Muscle layer of duodenum (tissue), 2 donors: ENCODE measurements at regions not wholly inside any gene's neighbourhood (a gene's known extent, or its start where the extent isn't known, plus 50 kb on each side); places are given as distances from the start of the nearest gene placed in this dataset.

ENCODE experiments used
- H3K27ac ChIP-seq: one replicate; pipeline ENCODE4 v1.7.0; 2013; ENCODE audit warnings: mild to moderate bottlenecking, low read length
- H3K27me3 ChIP-seq: one replicate; pipeline ENCODE4 v1.7.0; 2013; ENCODE audit warnings: low read depth, mild to moderate bottlenecking, control low read depth, low read length
- H3K36me3 ChIP-seq, 2 donors: one replicate each; pipeline ENCODE4 v1.7.0; 2013; ENCODE audit warnings: low read length in 2 of 2, control low read depth in 1 of 2, mild to moderate bottlenecking in 1 of 2; ENCODE audit not compliant: insufficient read depth in 2 of 2, control insufficient read depth in 1 of 2
- H3K4me1 ChIP-seq, 2 donors: one replicate each; pipeline ENCODE4 v1.7.0; 2013; ENCODE audit warnings: low read length in 2 of 2, mild to moderate bottlenecking in 2 of 2, control low read depth in 1 of 2, moderate library complexity in 1 of 2; ENCODE audit not compliant: insufficient read depth in 2 of 2, control insufficient read depth in 1 of 2
- H3K4me3 ChIP-seq, 2 donors: one replicate each; pipeline ENCODE4 v1.7.0; 2013; ENCODE audit warnings: low read length in 2 of 2, low read depth in 1 of 2, mild to moderate bottlenecking in 1 of 2
- H3K9me3 ChIP-seq, 2 donors: one replicate each; pipeline ENCODE4 v1.7.0; 2013; ENCODE audit warnings: low read length in 2 of 2, control low read depth in 1 of 2, mild to moderate bottlenecking in 1 of 2; ENCODE audit not compliant: control insufficient read depth in 1 of 2
- donor health status: healthy.

DNA sequence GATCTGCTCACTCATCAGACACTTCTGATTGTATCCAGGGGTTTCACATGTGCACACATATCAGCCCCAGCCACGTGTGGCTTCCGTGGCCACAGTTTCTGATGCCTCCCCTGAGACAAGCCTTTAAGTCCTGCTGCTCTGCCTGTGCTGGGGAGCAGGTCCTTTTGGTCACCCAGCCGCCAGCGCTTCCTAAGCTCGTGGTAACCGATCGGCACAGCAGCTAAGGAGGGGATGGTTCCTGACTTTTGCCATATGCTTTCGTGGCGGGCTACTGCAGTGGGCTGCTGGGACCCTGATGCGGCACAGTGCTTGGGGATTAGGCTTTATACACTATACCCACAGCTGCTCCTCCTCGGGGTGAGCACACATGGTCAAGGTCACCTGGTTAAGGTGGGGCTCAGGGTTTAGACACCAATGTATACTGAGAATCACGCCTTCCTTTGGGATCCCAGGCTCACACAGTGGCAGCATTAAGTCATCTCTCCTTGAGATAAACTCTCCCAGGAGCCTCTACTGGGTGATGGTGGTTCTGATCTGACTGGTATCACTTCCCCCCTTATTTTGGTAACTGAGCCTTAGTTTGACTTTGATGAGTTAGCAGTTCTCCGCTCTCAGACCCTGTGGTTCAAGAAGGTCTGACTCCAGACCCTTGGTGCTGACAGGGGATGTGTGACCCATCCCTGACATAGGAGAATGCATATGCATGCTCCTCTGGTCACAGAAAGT, 85.9 kb upstream of the KCNG1 start:
- Histone ChIP-seq H3K4me3 (no peak overlapping the region), H3K27ac (no peak overlapping the region), H3K4me1 (no peaks in the 10 kb centered on the region), H3K9me3 (no peaks in the 10 kb centered on the region), H3K36me3 (no peaks in the 10 kb centered on the region), H3K27me3 (no peaks in the 10 kb centered on the region)

DNA sequence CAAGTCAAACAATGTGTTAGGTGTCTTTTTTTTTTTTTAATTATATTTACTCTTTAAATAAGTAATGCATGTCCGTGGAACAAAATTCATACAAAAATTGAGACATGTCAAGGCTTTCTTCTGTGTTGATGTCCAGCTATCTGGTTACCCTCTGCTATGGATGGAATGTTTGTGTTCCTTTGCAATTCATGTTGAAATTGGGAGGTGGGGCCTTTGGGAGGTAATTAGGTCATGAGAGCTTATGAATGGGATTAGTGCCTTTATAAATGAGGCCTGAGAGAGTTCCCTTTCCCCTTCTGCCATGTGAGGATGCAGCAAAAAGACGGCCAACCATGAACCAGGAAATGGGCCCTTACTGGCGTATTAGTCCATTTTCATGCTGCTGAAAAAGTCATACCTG, 83.1 kb upstream of the KCNG1 start:
- H3K27me3 ChIP-seq: no peaks in the 10 kb centered on the region

DNA sequence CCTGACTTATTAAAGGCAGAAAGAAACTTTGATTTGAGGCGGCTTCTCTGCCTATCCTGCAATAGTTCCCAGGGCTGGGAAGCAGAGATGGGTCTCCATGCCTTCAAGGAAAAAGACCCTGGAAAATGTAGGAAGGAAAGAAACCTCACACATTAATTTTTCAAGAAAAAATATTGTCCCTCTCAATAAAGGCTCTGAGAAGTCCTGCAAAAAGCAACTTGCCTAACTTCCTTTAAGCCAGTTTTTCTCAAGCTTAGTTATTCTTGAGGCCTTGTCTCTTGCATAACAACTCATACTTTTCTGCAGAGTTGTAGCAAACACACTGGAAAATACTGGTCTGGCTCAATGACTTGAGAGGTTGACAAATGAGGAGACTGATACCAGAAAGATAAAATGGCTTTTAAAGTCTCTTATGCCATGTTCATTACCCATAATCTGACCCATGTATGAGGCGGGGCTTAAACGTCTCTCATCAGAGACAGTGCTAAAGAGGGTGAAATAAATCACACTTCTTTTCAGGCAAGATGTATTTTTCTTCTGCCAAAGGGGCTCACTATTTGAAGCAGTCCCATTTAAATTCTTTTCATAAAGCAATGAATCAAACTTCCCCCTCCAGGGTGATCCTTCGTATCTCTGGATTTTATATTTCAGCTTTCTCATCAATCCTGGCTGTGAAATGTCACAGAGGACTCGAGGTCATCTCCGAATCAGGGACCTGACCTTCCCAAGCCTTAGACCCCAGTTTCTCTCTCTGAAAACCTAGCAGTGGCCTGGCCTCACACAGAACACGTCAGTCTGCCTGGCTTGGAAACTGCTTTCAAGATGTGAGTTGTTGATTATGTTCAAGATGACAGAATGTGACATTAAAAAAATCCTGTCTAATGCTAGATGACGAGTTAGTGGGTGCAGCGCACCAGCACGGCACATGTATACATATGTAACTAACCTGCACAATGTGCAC, 82.3 kb upstream of the KCNG1 start:
- H3K27me3 ChIP-seq: no peaks in the 10 kb centered on the region
- H3K4me3 ChIP-seq: no peak overlapping the region
- H3K4me1 ChIP-seq: no peaks in the 10 kb centered on the region
- no peaks in the 10 kb centered on the region for H3K36me3 ChIP-seq
- H3K27ac ChIP-seq: no peak overlapping the region
- no peaks in the 10 kb centered on the region for H3K9me3 ChIP-seq

More for the DNA sequence above, 83.1 kb upstream of the KCNG1 start:
- no peak overlapping the region for H3K4me3 ChIP-seq
- H3K27ac ChIP-seq: no peak overlapping the region
- no peaks in the 10 kb centered on the region for H3K4me1 ChIP-seq
- H3K9me3 ChIP-seq: no peaks in the 10 kb centered on the region
- H3K36me3 ChIP-seq: no peaks in the 10 kb centered on the region

DNA sequence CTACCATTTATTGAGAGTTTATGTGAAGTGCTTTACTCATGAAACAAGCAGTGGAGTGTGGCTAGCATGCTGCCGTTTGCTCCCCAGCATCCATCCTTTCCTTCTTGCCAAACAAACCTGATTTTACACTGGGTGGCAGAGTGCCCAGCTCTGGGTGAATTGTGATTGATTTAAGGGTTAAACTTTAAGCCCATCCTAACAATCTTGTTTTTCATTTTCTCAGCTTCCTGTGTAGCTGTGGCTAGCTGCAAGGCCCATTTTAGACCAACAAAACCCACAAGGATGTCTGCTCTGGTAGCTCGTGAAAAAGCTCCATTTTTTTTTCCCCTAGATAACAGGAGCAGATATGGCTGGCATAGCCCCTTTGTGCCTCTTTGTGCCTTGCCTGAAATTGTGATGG, 77.7 kb upstream of the KCNG1 start:
- H3K4me3 ChIP-seq: no peak overlapping the region
- no peak overlapping the region for H3K27ac ChIP-seq
- H3K9me3 ChIP-seq: no peaks in the 10 kb centered on the region
- H3K36me3 ChIP-seq: no peaks in the 10 kb centered on the region
- no peaks in the 10 kb centered on the region for H3K4me1 ChIP-seq
- H3K27me3 ChIP-seq: no peaks in the 10 kb centered on the region

DNA sequence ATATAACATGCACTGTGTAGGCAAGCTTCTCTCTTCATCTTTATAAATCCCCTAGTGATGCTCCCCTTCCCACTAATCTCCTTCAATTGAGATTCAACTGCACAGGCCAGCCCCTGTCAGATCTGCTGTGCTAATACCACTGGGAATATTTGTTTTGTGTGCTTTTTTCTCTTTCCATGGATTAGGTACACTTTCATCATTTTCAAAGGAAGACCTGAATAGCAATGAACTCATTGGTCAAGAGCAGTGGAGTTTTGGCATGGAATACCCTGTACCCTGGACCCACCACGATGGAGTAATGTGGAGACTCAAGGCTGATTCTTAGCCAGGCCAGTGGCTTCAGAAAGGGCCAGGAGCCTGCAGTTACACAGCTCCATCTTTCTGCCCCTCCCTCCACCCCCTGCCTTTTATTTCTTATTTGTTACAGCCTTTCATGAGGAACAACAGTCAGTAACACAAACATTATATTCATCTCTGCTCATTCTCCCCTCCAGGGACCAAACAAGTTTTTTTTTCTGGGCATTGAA, 75.4 kb upstream of the KCNG1 start:
- H3K4me1 ChIP-seq: no peaks in the 10 kb centered on the region
- H3K27me3 ChIP-seq: no peaks in the 10 kb centered on the region
- H3K9me3 ChIP-seq: no peaks in the 10 kb centered on the region
- H3K4me3 ChIP-seq: no peak overlapping the region
- no peaks in the 10 kb centered on the region for H3K36me3 ChIP-seq
- H3K27ac ChIP-seq: no peak overlapping the region

DNA sequence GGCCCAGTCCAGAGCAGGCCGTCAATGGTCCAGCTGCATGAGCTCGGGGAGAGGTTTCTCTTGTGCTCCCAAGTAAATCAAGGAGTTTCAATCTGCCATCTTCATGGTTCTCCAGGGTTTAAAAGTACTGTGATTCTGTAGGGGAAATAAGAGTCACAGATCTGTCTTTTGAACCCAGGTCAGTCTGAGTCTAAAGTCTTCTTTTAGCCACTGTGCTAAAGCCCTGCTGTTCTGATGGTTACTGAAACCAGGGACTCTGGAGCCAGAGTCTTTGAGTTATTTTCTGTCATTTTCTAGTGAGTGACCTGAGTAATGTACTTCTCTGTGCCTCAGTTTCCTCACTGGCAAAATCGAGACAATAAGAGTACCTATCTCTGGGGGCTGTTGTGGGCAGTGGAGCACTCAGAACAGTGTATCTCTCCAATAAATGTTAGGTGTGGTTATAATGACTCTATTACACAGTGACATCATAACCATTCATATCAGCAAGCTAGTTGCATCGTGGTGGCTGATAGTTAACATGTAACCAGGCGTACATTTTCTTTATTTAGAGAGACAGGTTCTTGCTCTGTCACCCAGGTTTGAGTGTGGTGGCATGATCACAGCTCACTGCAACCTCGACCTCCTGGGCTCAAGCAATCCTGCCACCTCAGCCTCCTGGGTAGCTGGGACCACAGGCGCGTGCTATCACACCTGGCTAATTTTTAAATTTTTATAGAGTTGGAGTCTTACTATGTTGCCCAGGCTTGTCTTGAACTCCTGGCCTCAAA, 74.6 kb upstream of the KCNG1 start:
- Histone ChIP-seq H3K4me3 (no peak overlapping the region), H3K27me3 (peaks cover 3% of the 10 kb centered on the region), H3K27ac (no peak overlapping the region), H3K4me1 (no peaks in the 10 kb centered on the region), H3K9me3 (no peaks in the 10 kb centered on the region), H3K36me3 (no peaks in the 10 kb centered on the region)

DNA sequence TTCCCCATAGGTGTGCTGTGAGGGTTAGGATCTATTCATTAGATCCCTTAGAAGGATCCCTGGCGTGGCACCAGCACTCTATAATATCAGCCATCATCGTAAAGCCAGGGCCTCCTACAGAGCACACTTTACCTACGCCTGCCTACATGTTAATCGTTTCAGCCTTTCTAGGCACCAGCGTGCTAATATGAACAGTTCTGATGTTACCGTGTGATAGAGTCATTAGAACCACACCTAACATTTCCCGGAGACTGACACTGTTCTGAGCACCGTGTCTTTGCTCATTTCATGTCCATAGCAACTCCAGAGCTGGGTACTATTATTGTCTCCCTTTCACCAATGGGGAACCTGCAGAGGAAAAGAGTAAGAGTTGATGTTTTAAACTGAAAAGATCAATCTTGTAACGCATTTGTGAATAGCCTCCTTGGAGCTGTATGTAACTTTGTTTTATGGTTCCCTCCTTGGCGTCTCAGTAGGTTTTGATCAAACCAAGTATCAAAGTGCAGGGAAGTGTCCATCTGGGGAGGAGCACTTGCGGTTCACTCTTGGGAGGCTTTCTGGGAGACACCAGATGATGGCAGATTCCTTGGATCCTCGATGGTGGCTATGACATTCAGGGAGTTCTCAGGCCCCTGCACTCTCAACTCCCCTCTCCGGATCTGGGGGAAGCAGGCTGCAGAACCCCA, 73.8 kb upstream of the KCNG1 start:
- Histone ChIP-seq H3K27me3 (peaks cover 11% of the 10 kb centered on the region), H3K4me1 (no peaks in the 10 kb centered on the region), H3K4me3 (no peak overlapping the region), H3K9me3 (no peaks in the 10 kb centered on the region), H3K36me3 (no peaks in the 10 kb centered on the region), H3K27ac (no peak overlapping the region)

DNA sequence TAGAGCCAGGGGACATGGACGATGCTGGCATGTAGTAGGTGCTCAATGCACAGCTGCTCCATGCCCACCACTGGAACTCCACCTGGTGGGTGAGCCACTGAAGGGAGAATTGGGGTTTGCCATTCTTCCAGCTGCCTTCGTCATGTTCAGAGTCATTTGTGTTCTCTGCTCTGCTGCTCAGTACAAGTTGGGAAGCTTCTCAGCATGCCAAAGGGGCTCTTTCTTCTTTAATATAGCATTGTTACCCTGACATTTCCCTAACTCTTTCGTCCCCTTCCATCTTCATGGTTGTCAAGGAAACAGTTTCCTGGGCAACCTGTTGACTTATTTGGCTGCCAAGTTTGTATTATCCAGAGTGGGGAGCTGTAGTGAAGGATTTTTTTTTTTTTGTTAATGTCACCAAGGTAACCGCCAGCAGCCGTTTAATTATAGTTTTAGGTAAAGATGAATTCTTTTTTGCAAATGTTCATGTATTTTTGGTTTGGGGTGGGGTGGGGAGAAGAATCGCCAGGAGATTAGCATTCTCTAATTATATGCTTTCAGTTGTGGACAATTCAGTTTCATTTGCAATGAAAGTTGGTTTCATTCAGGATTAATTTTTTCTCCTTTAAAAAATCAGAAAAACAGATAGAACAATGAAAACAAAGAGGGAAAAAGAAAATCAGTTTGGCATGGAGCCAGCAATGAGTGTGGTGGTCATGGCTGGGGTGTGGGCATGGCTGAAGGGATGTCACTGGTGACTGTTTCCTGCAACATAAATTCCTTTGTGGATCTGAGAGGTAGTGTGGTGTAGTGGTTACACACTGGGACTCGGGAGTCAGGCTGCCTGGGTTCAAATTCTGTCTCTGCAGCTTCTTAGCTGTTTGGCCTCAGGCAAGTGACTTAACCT, 73.0 kb upstream of the KCNG1 start:
- no peaks in the 10 kb centered on the region for H3K9me3 ChIP-seq
- H3K4me1 ChIP-seq: no peaks in the 10 kb centered on the region
- H3K36me3 ChIP-seq: no peaks in the 10 kb centered on the region
- H3K27me3 ChIP-seq: peaks cover 14% of the 10 kb centered on the region
- no peak overlapping the region for H3K27ac ChIP-seq
- H3K4me3 ChIP-seq: no peak overlapping the region

DNA sequence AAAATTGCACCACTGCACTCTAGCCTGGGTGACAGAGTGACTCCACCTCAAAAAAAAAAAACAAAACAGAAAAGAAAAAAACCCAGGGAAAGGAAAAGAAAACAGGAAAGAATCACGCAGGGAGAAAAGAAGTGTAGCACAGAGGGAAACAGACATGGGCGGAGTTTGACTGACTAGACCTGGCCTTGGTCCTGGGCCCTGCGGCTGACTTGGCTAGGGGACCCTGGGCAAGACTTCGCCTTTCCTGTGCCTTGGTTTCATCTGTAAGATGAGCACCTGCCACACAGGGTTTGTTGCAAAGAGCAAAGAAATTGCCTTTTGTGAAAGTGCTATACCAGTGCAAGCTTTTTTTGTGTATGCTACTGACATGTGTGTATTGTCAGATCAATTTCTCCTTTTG, 71.3 kb upstream of the KCNG1 start:
- Histone ChIP-seq H3K27ac (no peak overlapping the region), H3K9me3 (no peaks in the 10 kb centered on the region), H3K36me3 (no peaks in the 10 kb centered on the region), H3K4me3 (no peak overlapping the region), H3K4me1 (no peaks in the 10 kb centered on the region), H3K27me3 (peaks cover 14% of the 10 kb centered on the region)

DNA sequence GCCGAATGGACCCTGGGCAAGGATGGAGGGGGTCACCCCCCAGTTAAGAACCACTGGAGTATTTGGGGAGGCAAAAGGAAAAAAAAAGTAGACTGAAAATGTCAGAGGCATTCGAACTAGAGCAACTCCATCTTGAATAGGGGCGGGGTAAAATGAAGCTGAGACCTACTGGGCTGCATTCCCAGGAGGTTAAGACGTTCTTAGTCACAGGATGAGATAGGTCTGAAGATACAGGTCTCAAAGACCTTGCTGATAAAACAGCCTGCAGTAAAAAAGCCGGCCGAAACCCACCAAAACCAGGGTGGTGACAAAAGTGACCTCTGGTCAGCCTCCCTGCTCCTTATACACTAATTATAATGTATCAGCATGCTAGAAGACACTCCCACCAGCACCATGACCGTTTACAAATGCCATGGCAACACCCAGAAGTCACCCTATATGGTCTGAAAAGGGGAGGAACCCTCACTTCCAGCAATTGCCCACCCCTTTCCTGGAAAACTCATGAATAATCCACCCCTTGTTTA, 70.4 kb upstream of the KCNG1 start:
- H3K4me3 ChIP-seq: no peak overlapping the region
- no peaks in the 10 kb centered on the region for H3K9me3 ChIP-seq
- no peaks in the 10 kb centered on the region for H3K36me3 ChIP-seq
- no peak overlapping the region for H3K27ac ChIP-seq
- H3K27me3 ChIP-seq: peaks cover 14% of the 10 kb centered on the region
- H3K4me1 ChIP-seq: no peaks in the 10 kb centered on the region
